Psoas muscle (tissue), 7 donors: ENCODE measurements at regions not wholly inside any gene's neighbourhood (a gene's known extent, or its start where the extent isn't known, plus 50 kb on each side); places are given as distances from the start of the nearest gene placed in this dataset.

ENCODE experiments used
- ATAC-seq, 4 donors: fragments of 200-7000 bp; cut with Tn5 transposase; one replicate each; pipeline ENCODE4 v1.9.1; 2020; ENCODE audit warnings: moderate library complexity in 3 of 4, mild to moderate bottlenecking in 2 of 4
- DNase-seq, 2 donors: peaks; one replicate each; pipeline ENCODE4 v3.0.0-alpha.2; 2020
- H3K27ac ChIP-seq: fragments of 200-600 bp; one replicate; pipeline ENCODE4 v1.8.0; 2022
- H3K27me3 ChIP-seq, 3 donors: fragments of 200-600 bp in 1 of 3; one replicate each; pipeline versions ENCODE4 v1.6.1 to v1.8.0; 2013 to 2022; ENCODE audit warnings: low read length in 2 of 3, mild to moderate bottlenecking in 2 of 3, moderate library complexity in 1 of 3; ENCODE audit not compliant: insufficient read depth in 3 of 3
- H3K36me3 ChIP-seq, 2 donors: fragments of 200-600 bp in 1 of 2; one replicate each; pipeline versions ENCODE4 v1.6.1 to v1.8.0; 2013 to 2022; ENCODE audit warnings: low read depth in 1 of 2, mild to moderate bottlenecking in 1 of 2, moderate library complexity in 1 of 2; ENCODE audit not compliant: insufficient read depth in 1 of 2
- H3K4me1 ChIP-seq: fragments of 200-600 bp; one replicate; pipeline ENCODE4 v1.8.0; 2022
- H3K4me3 ChIP-seq: fragments of 200-600 bp; one replicate; pipeline ENCODE4 v1.8.0; 2022; ENCODE audit warnings: mild to moderate bottlenecking
- H3K9me3 ChIP-seq: fragments of 200-600 bp; one replicate; pipeline ENCODE4 v1.8.0; 2022
- CTCF ChIP-seq: fragments of 200-600 bp; IDR thresholded peaks from one replicate; pipeline ENCODE4 v1.8.0; 2022; ENCODE audit warnings: antibody characterized with exemption
- WGBS, 3 donors: extraction: QIAGEN DNeasy Blood & Tissue Kit; methylation state at CpG; one replicate each; pipeline versions ENCODE4 v1.1.6 to v1.1.7; 2013; 5-methylcytosine and 5-hydroxymethylcytosine counted together
- intact Hi-C, 2 donors: fragments of 100-400 bp; cut with DNase I; formaldehyde crosslinking; loops; one replicate each; pipeline versions ENCODE4 v1.11.0 to v1.14.2; 2022
- donor health status: healthy with polysubstance abuse.
- donor health status: DM: no; HTN: no; CAD: no; lungs with moderate emphysema.
- donor health status: Bipolar disorder and iron deficiency.
- donor health status: healthy.
- donor health status: DM: yes; HTN: yes; CAD: no.
- donor health status: DM: no; HTN: no; CAD: no.
- donor health status: DM: yes; HTN: yes; CAD: no.

GRCh38 chr16:60074378-60074777, 1340.3 kb upstream of the GOT2 start:
- intact Hi-C loops = no loop called here
- Histone ChIP-seq H3K27me3 (no peaks in the 10 kb centered on the region), H3K27ac (no peak overlapping the region), H3K9me3 (no peaks in the 10 kb centered on the region), H3K4me3 (no peak overlapping the region), H3K36me3 (no peaks in the 10 kb centered on the region), H3K4me1 (no peaks in the 10 kb centered on the region)
- 89 to 92% (median 91%) methylated on average over 4 of the region's 4 CpGs for WGBS, 3 donors
- ATAC-seq (no peak), DNase-seq (no peak)
- TF ChIP-seq CTCF = no peak

DNA sequence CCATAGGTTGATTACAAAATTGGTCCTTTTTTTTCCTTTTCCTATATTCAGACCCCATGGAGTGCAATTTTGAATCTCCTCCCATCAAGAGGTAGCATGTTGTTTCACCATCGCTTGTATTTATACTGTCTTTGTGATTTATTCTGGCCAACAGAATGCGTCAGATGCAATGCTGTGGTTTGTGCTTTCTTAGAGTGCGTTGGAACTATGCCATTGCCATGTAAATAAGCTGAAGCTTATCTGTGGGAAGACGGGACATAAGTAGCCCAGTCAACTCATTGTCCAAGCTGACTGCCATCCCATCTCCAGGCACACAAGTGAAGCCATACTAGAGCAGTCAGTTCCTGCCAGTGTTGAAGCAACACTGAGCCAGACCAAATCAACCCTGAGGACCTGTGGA, 1339.3 kb upstream of the GOT2 start:
- H3K4me1 ChIP-seq = no peaks in the 10 kb centered on the region
- no peaks in the 10 kb centered on the region for H3K27me3 ChIP-seq
- H3K27ac ChIP-seq = no peak overlapping the region
- no peak for ATAC-seq
- no peak for TF ChIP-seq CTCF
- DNase-seq = no peak
- intact Hi-C loops = no loop called here
- 80 to 84% (median 83%) methylated on average over 4 of the region's 4 CpGs for WGBS, 3 donors
- H3K36me3 ChIP-seq = no peaks in the 10 kb centered on the region
- no peaks in the 10 kb centered on the region for H3K9me3 ChIP-seq
- H3K4me3 ChIP-seq = no peak overlapping the region

GRCh38 chr16:60064026-60064425, 1329.9 kb upstream of the GOT2 start:
- no peak for TF ChIP-seq CTCF
- ATAC-seq (no peak), DNase-seq (no peak)
- H3K9me3 ChIP-seq = no peaks in the 10 kb centered on the region
- H3K36me3 ChIP-seq = no peaks in the 10 kb centered on the region
- no peaks in the 10 kb centered on the region for H3K27me3 ChIP-seq
- intact Hi-C loops = no loop called here
- no peaks in the 10 kb centered on the region for H3K4me1 ChIP-seq
- H3K4me3 ChIP-seq = no peak overlapping the region
- no peak overlapping the region for H3K27ac ChIP-seq

DNA sequence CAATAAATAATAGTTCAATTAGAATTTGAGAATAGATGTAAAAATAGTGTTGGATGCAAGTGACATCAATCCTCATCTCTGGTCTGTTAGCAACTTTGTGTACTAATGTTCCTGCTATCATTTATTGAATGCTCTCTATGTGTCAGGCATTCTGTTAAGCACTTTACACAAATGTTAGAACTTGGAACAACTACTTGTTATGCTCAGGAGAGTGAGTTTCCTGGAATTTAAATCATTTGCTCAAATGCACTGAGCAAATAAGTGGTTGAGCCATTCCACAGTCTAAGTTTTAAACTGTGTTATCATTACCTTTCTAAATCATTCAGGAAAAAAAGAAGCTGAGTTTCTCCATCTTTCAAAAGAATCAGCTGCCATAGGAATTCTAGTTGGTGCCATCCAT, 1327.3 kb upstream of the GOT2 start:
- Histone ChIP-seq H3K4me1 (no peaks in the 10 kb centered on the region), H3K36me3 (no peaks in the 10 kb centered on the region), H3K9me3 (no peaks in the 10 kb centered on the region), H3K27ac (no peak overlapping the region), H3K4me3 (no peak overlapping the region), H3K27me3 (no peaks in the 10 kb centered on the region)
- TF ChIP-seq CTCF = no peak
- intact Hi-C loops = no loop called here
- DNase-seq (no peak), ATAC-seq (no peak)

DNA sequence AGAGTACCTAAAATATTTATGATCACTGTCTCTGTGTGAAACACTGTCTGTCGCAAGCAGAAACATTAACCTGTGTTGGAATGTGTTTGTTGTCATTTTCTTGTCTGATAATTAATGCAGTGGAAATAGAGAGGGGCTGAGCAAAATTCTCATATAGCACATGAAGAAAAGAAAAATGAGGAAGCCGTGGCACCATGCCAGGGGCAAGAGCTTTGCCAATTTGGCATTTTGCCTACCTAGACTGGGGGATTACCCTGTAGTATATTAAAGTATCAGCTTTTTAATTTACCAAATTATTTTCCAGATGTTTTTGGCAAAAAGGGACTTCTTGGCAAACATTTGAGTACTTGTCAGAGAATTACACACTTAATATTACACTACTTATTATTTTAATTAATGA, 1326.6 kb upstream of the GOT2 start:
- peaks cover 2% of the 10 kb centered on the region for H3K9me3 ChIP-seq
- no peak for ATAC-seq
- intact Hi-C loops = no loop called here
- no peak overlapping the region for H3K4me3 ChIP-seq
- 7 to 11% (median 9%) methylated on average over 2 of the region's 2 CpGs for WGBS, 3 donors
- no peaks in the 10 kb centered on the region for H3K36me3 ChIP-seq
- H3K27me3 ChIP-seq = no peaks in the 10 kb centered on the region
- no peak for TF ChIP-seq CTCF
- no peak overlapping the region for H3K27ac ChIP-seq
- H3K4me1 ChIP-seq = no peaks in the 10 kb centered on the region
- no peak for DNase-seq
